ENCODE measurements at regions not wholly inside any gene's neighbourhood (a gene's known extent, or its start where the extent isn't known, plus 50 kb on each side); places are given as distances from the start of the nearest gene placed in this dataset.

- TF ChIP-seq CTCF (conservative IDR thresholded peaks at IDR 0.05; ENCODE audit: low read depth, low read length): no peak
- TF ChIP-seq EZH2 (IDR thresholded peaks at IDR 0.05; ENCODE audit: borderline replicate concordance, low read depth, low read length, poor library complexity, severe bottlenecking): no peak
Observed at GRCh38 chr13:91106565-91106964, 240.9 kb upstream of the MIR17HG start.

All from A673 (cell line).